ENCODE measurements at regions not wholly inside any gene's neighbourhood (a gene's known extent, or its start where the extent isn't known, plus 50 kb on each side); places are given as distances from the start of the nearest gene placed in this dataset.

DNA sequence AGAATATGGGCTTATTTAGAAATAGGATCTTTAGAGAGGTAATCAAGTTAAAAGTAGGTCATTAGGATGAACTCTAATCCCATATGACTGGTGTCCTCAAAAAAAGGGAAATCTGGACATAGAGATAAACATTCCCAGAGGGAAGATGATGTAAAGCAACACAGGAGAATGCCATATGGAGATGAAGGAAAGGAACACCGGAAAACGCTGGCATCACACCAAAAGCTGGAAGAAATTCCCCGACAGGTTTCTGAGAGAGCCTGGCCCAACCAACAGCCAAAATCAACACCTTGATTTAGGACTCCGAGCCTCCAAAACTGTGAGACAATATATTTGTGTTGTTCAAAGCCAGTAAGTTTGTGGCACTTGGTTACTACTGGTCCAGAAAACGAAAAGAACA is 296.7 kb downstream of the DSEL start:
- TF ChIP-seq, protein P1, sequence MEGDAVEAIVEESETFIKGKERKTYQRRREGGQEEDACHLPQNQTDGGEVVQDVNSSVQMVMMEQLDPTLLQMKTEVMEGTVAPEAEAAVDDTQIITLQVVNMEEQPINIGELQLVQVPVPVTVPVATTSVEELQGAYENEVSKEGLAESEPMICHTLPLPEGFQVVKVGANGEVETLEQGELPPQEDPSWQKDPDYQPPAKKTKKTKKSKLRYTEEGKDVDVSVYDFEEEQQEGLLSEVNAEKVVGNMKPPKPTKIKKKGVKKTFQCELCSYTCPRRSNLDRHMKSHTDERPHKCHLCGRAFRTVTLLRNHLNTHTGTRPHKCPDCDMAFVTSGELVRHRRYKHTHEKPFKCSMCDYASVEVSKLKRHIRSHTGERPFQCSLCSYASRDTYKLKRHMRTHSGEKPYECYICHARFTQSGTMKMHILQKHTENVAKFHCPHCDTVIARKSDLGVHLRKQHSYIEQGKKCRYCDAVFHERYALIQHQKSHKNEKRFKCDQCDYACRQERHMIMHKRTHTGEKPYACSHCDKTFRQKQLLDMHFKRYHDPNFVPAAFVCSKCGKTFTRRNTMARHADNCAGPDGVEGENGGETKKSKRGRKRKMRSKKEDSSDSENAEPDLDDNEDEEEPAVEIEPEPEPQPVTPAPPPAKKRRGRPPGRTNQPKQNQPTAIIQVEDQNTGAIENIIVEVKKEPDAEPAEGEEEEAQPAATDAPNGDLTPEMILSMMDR (IDR thresholded peaks at IDR 0.05; ENCODE audit: low read length): no peak
- TF ChIP-seq EZH2 (IDR thresholded peaks at IDR 0.05; ENCODE audit: borderline replicate concordance, low read length): no peak
